ENCODE measurements at regions not wholly inside any gene's neighbourhood (a gene's known extent, or its start where the extent isn't known, plus 50 kb on each side); places are given as distances from the start of the nearest gene placed in this dataset.

- DNase-seq: no peak
These were observed 358.3 kb downstream of the SOX9 start for GRCh38 chr17:72479113-72479512.

GRCh38 chr17:72481572-72481971 lies 360.8 kb downstream of the SOX9 start:
- DNase-seq: no peak

DNA sequence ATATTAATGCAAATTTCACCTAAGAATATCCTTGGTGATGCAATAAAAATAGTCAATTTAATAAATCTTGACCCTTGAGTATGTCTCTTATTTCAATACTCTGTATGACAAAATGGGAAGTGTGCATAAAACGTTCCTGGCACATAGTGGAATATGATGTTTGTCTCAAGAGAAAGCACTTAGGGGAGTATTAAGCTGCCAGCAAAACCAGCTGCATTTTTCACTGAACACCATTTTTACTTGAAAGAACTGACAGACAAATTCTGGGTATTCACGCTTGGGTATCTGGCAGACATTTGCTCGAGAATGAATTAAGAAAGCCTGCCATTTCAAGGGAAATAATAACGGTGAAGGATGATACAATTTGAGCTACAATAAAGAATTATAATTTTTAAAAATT lies 364.8 kb downstream of the SOX9 start:
- DNase-seq: no peak

- DNase-seq: peak; percentile 10
These were observed 366.0 kb downstream of the SOX9 start for GRCh38 chr17:72486806-72487205.

DNA sequence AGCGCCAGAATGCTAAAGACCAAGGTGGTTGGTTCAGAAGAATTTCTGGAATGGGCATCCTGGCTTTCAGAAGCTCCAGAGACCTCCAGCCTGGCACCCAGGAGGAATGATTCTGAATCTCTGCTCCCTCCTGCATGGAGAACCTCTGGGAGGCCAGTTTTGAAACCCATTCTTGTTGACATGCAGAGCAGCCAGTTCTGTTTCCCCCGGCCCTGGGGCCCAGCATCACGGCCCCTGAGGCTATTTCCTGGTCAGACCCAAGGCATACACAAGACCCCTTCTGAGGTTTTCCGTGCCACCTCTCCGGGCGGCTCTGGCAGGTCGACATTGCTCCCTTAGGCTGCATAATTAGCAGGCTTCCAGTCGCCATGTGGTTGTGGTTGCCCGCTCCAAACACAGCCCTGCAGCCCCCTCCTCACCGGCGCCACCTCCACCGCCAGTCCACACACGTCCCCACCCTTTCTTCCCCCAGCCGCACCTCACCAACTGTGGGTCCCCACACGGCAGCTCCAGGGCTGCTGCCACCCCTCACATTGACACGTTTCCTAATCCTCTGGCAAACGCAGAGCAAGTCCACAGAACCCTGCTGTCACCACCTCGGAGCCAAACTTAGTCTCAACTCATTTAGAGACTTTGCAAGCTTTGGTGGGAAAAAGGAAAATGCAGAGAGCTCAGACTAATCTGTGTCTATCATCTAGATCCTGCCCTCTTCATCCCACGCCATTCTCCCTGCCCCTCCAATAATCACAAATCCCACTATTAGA lies 367.1 kb downstream of the SOX9 start:
- DNase-seq: no peak

GRCh38 chr17:72488555-72489271 lies 367.9 kb downstream of the SOX9 start:
- DNase-seq: no peak

- no peak for DNase-seq
These were observed 368.4 kb downstream of the SOX9 start for GRCh38 chr17:72489272-72489641.

GRCh38 chr17:72491102-72491501 lies 370.3 kb downstream of the SOX9 start:
- no peak for DNase-seq

DNA sequence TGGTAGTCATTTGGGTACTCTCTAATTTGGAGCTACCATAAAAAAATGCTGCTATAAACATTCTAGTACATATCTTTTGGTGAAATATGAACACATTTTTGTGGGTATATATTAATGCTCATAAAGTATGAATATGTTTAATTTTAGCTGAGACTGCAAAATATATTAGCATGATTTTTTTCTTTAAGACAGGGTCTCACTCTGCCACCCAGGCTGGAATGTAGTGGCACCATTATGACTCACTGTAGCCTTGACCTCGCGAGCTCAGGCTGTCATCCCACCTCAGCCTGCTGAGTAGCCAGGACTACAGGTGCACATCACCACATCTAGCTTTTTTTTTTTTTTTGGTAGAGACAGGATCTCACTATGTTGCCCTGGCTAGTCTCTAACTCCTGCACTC lies 371.7 kb downstream of the SOX9 start:
- DNase-seq: no peak

GRCh38 chr17:72492941-72493340 lies 372.1 kb downstream of the SOX9 start:
- DNase-seq: no peak

DNA sequence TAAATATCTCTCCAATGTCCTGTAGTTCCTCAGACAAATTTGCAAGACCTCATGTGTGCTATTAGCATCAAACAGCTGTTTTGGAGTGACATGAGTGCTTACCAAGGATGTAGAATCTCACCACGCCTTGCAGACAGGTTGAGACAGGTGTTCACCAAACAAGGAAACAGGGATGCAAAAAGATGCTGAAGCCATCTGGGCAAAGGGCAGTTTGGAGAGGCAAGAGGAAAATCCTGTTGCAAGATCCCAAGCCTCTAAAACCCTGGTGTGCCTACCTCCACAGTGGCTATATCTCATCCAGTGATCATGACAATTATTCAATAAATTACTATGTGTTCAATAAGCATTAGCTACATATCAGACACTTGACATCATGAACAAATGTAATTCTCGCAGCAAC lies 373.7 kb downstream of the SOX9 start:
- no peak for DNase-seq

DNA sequence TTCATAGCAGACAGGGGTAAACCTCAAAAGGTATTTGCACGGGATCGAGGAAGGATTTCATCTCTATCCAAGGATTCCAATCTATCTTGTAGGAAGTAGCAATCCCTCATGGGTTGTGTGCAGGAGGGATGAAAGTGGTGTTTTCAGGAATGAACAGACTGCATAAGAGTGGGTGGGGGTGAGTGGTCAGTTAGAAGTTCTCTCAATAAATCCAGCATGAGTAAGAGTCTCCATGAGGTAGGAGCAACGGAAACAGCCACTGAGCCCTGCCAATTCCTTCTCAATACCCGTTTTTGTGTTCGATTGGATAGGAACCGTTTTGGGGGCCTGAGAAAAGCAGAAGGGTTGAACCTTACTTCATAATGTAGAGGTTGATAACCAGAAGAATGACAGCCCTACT lies 375.6 kb downstream of the SOX9 start:
- DNase-seq: no peak

GRCh38 chr17:72497915-72498314 lies 377.1 kb downstream of the SOX9 start:
- no peak for DNase-seq

DNA sequence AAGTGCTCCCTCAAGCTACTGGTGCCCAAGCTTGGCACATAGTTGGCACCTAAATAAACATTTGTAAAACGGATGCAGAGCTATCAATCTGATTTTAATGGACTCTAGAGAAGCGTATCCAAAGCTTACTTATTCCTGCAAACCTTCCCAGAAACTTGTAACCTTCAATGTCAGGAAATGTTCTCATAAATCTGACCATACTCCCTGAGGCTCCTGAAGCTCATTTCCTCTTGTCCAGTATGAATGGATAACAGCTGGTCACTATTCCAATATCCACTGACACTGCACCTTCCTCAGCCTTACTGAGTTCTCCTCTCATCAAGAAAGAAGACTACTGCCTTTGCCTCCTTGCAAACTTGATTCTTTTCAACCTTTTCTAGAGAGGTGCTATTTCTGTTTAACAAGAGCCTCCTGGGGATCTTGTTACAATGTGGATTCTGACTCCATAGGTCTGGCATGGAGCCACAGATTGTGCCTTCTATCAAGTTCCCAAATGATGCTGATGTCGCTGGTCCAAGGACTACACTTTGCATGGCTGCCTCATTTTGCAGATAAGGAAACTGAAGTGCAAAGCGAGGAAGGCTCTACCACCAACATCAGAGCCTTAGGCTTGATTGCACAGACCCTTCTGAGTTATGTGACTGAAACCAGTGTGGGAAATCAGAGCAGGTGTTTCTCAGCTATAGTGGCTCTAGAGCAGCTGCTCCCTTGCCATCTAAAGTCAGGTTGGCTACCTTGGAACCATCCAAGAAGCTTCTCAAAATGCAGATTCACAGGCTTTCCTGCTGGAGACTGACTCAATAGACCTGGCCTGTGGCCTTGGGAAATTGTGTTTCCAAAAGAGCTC lies 377.8 kb downstream of the SOX9 start:
- no peak for DNase-seq

GRCh38 chr17:72501404-72502370 lies 380.9 kb downstream of the SOX9 start:
- no peak for DNase-seq

GRCh38 chr17:72502371-72503341 lies 381.8 kb downstream of the SOX9 start:
- DNase-seq: no peak

DNA sequence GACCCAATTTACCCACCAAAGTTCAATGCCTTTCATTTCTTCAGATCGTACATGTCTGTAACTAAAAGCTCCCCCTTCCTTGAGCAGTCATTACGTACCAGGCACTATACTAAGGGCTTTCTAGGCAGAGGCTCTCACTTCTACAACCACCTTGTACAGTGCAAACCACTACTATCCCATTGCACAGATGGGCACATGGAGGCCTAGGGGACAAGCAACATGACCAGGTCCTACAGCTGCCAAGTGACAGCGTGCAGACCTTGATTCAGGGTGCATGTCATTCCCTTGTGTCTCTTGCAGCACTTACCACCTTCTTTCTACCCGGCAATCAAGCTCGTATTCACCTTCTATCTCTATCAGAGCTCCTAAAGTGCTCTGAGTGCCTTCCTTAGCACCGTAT lies 382.7 kb downstream of the SOX9 start:
- no peak for DNase-seq

- DNase-seq: no peak
These were observed 384.0 kb downstream of the SOX9 start for GRCh38 chr17:72504783-72505182.

GRCh38 chr17:72506773-72507172 lies 386.0 kb downstream of the SOX9 start:
- DNase-seq: no peak

DNA sequence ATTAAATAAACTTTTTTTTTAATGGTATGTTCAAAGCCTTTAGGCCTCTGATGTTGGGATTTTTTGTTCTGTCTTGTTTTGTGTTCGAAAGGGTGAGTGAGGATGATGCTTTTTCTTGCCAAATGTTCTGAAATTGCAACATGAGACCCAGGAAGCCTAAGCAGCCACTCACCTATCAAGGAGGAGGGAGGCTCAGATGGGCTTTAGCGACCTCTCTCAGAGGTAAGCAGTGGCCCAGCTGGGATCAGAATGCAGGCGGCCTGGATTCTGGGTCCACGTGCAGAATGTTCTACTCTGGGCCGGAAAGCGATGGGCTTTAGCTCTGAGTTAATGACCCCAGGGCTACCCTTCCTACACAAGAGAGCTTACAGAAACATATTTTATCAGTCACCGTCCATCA lies 386.6 kb downstream of the SOX9 start:
- no peak for DNase-seq

GRCh38 chr17:72510351-72511016 lies 389.7 kb downstream of the SOX9 start:
- DNase-seq: no peak
